ENCODE measurements at regions not wholly inside any gene's neighbourhood (a gene's known extent, or its start where the extent isn't known, plus 50 kb on each side); places are given as distances from the start of the nearest gene placed in this dataset.

- no peaks in the 10 kb centered on the region for H3F3A ChIP-seq (ENCODE audit: control insufficient read depth, insufficient read depth)
- no peaks in the 10 kb centered on the region for H3K9me2 ChIP-seq (replicated peaks; ENCODE audit: control insufficient read depth, low read length)
- no peaks in the 10 kb centered on the region for H3K27me3 ChIP-seq (ENCODE audit: control insufficient read depth, low read length)
- H3K4me2 ChIP-seq (ENCODE audit: low read length): no peak overlapping the region
- H4K20me1 ChIP-seq (ENCODE audit: control insufficient read depth, insufficient read depth, low read depth, low read length): no peaks in the 10 kb centered on the region
- no peaks in the 10 kb centered on the region for H3K4me1 ChIP-seq (ENCODE audit: control insufficient read depth, low read length)
- H3K4me3 ChIP-seq (ENCODE audit: low read length): no peak overlapping the region
- no peaks in the 10 kb centered on the region for H3K9me3 ChIP-seq (ENCODE audit: control insufficient read depth, insufficient read depth, low read length)
- H3K36me3 ChIP-seq (ENCODE audit: control insufficient read depth, low read length): no peaks in the 10 kb centered on the region
- TF ChIP-seq, protein P1, sequence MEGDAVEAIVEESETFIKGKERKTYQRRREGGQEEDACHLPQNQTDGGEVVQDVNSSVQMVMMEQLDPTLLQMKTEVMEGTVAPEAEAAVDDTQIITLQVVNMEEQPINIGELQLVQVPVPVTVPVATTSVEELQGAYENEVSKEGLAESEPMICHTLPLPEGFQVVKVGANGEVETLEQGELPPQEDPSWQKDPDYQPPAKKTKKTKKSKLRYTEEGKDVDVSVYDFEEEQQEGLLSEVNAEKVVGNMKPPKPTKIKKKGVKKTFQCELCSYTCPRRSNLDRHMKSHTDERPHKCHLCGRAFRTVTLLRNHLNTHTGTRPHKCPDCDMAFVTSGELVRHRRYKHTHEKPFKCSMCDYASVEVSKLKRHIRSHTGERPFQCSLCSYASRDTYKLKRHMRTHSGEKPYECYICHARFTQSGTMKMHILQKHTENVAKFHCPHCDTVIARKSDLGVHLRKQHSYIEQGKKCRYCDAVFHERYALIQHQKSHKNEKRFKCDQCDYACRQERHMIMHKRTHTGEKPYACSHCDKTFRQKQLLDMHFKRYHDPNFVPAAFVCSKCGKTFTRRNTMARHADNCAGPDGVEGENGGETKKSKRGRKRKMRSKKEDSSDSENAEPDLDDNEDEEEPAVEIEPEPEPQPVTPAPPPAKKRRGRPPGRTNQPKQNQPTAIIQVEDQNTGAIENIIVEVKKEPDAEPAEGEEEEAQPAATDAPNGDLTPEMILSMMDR (IDR thresholded peaks at IDR 0.05; ENCODE audit: low read depth, low read length, poor library complexity, severe bottlenecking): no peak
- H3K27ac ChIP-seq (ENCODE audit: low read depth, low read length): no peak overlapping the region
- no peaks in the 10 kb centered on the region for H3K79me2 ChIP-seq (ENCODE audit: control insufficient read depth, low read length)
Measured at GRCh38 chr2:220891405-220891804, 680.7 kb downstream of the EPHA4 start.

DNA sequence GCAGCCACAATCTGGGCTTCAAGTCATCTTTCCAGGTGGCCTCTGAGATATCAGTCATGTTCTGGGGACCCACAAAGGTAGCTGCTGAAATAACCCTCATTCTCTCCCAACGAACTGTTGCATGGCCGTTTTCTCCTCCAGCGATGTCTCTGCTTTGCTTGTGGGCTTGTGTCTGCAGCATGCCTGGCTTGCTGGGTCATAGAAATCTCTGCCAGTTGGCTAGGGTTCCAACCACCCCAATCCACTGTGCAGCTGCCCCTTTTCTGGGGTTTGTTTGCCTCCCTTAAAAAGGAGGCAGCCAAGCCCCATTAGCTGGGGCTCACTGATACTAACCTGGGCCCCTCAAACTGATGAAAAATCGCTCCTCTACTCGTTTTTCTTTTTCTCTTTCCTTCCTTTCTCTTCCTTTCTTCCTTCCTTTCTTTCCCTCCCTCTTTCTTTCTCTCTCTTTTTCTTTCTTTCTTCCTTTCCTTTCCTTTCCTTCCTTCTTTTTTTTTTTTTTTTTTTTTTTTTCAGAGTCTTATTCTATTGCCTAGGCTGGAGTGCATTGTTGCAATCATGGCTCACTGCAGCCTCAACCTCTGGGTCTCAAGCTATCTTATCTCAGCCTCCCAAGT is 680.0 kb downstream of the EPHA4 start:
- Histone ChIP-seq H3K4me2 (ENCODE audit: low read length) (no peak overlapping the region), H3K27me3 (ENCODE audit: control insufficient read depth, low read length) (no peaks in the 10 kb centered on the region), H3K9me3 (ENCODE audit: control insufficient read depth, insufficient read depth, low read length) (no peaks in the 10 kb centered on the region), H3F3A (ENCODE audit: control insufficient read depth, insufficient read depth) (no peaks in the 10 kb centered on the region), H3K79me2 (ENCODE audit: control insufficient read depth, low read length) (no peaks in the 10 kb centered on the region), H3K4me3 (ENCODE audit: low read length) (no peak overlapping the region), H4K20me1 (ENCODE audit: control insufficient read depth, insufficient read depth, low read depth, low read length) (no peaks in the 10 kb centered on the region), H3K36me3 (ENCODE audit: control insufficient read depth, low read length) (no peaks in the 10 kb centered on the region), H3K27ac (ENCODE audit: low read depth, low read length) (no peak overlapping the region), H3K4me1 (ENCODE audit: control insufficient read depth, low read length) (no peaks in the 10 kb centered on the region), H3K9me2 (replicated peaks; ENCODE audit: control insufficient read depth, low read length) (no peaks in the 10 kb centered on the region)
- TF ChIP-seq, protein P1 (IDR thresholded peaks at IDR 0.05; ENCODE audit: low read depth, low read length, poor library complexity, severe bottlenecking): no peak
- no peak for TF ChIP-seq EZH2phosphoT487 (IDR thresholded peaks at IDR 0.05; ENCODE audit: borderline replicate concordance, low read length)

DNA sequence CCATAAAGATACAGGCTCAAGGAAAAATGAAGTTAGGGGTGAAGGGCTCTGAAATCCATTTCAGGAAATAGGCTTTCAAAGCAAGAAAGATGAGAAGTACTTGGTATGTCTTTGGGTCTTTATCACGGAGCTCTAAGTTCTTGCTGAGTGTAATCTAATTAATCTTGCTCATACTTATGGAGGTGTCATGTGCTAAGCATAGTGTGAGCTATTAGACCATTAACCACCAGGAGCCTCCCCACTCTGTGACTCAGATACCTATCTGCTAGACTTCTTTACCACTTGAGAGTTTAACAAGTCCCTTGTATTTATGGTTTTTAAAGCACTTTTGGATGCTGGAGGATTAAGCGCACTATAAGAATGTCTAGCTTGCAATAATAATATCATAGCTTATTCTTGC is 678.7 kb downstream of the EPHA4 start:
- no peaks in the 10 kb centered on the region for H3K36me3 ChIP-seq (ENCODE audit: control insufficient read depth, low read length)
- no peaks in the 10 kb centered on the region for H3K27me3 ChIP-seq (ENCODE audit: control insufficient read depth, low read length)
- H3K9me2 ChIP-seq (replicated peaks; ENCODE audit: control insufficient read depth, low read length): no peaks in the 10 kb centered on the region
- H3F3A ChIP-seq (ENCODE audit: control insufficient read depth, insufficient read depth): no peaks in the 10 kb centered on the region
- no peak overlapping the region for H3K4me3 ChIP-seq (ENCODE audit: low read length)
- TF ChIP-seq, protein P1 (IDR thresholded peaks at IDR 0.05; ENCODE audit: low read depth, low read length, poor library complexity, severe bottlenecking): no peak
- TF ChIP-seq EZH2phosphoT487 (IDR thresholded peaks at IDR 0.05; ENCODE audit: borderline replicate concordance, low read length): no peak
- no peaks in the 10 kb centered on the region for H3K9me3 ChIP-seq (ENCODE audit: control insufficient read depth, insufficient read depth, low read length)
- no peak overlapping the region for H3K27ac ChIP-seq (ENCODE audit: low read depth, low read length)
- no peaks in the 10 kb centered on the region for H4K20me1 ChIP-seq (ENCODE audit: control insufficient read depth, insufficient read depth, low read depth, low read length)
- H3K4me2 ChIP-seq (ENCODE audit: low read length): no peak overlapping the region
- H3K4me1 ChIP-seq (ENCODE audit: control insufficient read depth, low read length): no peaks in the 10 kb centered on the region
- H3K79me2 ChIP-seq (ENCODE audit: control insufficient read depth, low read length): no peaks in the 10 kb centered on the region
